Endodermal cell (in vitro differentiated cells): ENCODE measurements at regions not wholly inside any gene's neighbourhood (a gene's known extent, or its start where the extent isn't known, plus 50 kb on each side); places are given as distances from the start of the nearest gene placed in this dataset.

Source experiments
- DNase-seq: peaks from one replicate; pipeline ENCODE4 v3.0.0-alpha.2; 2017
- H3K27ac ChIP-seq: 2 replicates; pipeline ENCODE4 v1.5.1; 2013; ENCODE audit warnings: mild to moderate bottlenecking, low read depth, low read length, moderate library complexity
- H3K27me3 ChIP-seq: 2 replicates; pipeline ENCODE4 v1.6.1; 2013; ENCODE audit warnings: mild to moderate bottlenecking, low read length, moderate library complexity; ENCODE audit not compliant: insufficient read depth, control insufficient read depth, poor library complexity, severe bottlenecking
- H3K36me3 ChIP-seq: 2 replicates; pipeline ENCODE4 v1.7.0; 2013; ENCODE audit warnings: mild to moderate bottlenecking, low read length, moderate library complexity; ENCODE audit not compliant: control insufficient read depth, insufficient read depth
- H3K4me1 ChIP-seq: one replicate; pipeline ENCODE4 v1.7.0; 2013; ENCODE audit warnings: low read length; ENCODE audit not compliant: control insufficient read depth, insufficient read depth
- H3K4me3 ChIP-seq: 2 replicates; pipeline ENCODE4 v1.5.1; 2013; ENCODE audit warnings: mild to moderate bottlenecking, low read length, moderate library complexity
- H3K9ac ChIP-seq: 2 replicates; pipeline ENCODE4 v1.6.1; 2013; ENCODE audit warnings: mild to moderate bottlenecking, low read length, moderate library complexity; ENCODE audit not compliant: poor library complexity, severe bottlenecking; ENCODE audit errors: extremely low read depth
- H3K9me3 ChIP-seq: 2 replicates; pipeline ENCODE4 v1.6.1; 2013; ENCODE audit warnings: mild to moderate bottlenecking, low read length, moderate library complexity; ENCODE audit not compliant: control insufficient read depth
- H3K27ac Mint-ChIP-seq: 2 replicates; pipeline ENCODE4 v1.8.0; 2020; ENCODE audit warnings: mixed read lengths
- H3K27me3 Mint-ChIP-seq: 2 replicates; pipeline ENCODE4 v1.8.0; 2021; ENCODE audit warnings: mild to moderate bottlenecking, mixed read lengths; ENCODE audit not compliant: insufficient read depth
- H3K36me3 Mint-ChIP-seq: 2 replicates; pipeline ENCODE4 v1.8.0; 2020; ENCODE audit warnings: low read depth, mixed read lengths
- H3K4me1 Mint-ChIP-seq: 2 replicates; pipeline ENCODE4 v1.8.0; 2020; ENCODE audit warnings: mixed read lengths
- H3K4me3 Mint-ChIP-seq: 2 replicates; pipeline ENCODE4 v1.8.0; 2020; ENCODE audit warnings: mild to moderate bottlenecking, moderate library complexity, mixed read lengths
- H3K9me3 Mint-ChIP-seq: 2 replicates; pipeline ENCODE4 v1.8.0; 2020; ENCODE audit warnings: mild to moderate bottlenecking, mixed read lengths
- WGBS, 2 experiments: methylation state at CpG; one replicate each; pipeline versions ENCODE4 v1.1.5 to v1.1.7; 2013; ENCODE audit warnings: missing lambda C conversion rate in 2 of 2, mixed read lengths in 1 of 2; ENCODE audit not compliant: insufficient coverage in 1 of 2, insufficient read length in 1 of 2; 5-methylcytosine and 5-hydroxymethylcytosine counted together
- TF ChIP-seq, protein P1 (sequence below): fragments of 200-600 bp; sonication (generic); conservative IDR thresholded peaks from 2 replicates; pipeline ENCODE4 v1.5.0; 2021; ENCODE audit warnings: antibody characterized with exemption, mild to moderate bottlenecking

DNA sequence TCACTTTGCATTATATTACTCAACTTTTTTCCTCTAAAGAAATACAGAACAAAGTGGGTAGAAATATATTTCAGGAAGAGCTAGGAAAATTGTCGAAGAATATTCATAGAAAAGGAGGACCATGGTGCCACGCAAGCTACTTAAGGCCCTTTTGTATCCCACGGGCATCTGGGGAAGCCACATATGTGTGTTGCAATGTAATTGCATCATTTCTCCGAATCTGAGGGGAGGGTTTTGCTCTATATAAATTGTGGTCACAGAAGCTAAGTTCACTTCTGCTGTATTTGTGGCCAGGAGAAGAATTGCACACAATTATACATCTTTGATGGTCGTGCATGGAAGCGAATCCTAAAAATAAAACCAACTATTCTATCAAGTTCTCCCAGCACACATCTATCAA is 360.3 kb downstream of the IRS1 start:
- Histone ChIP-seq H3K27ac (no peak overlapping the region), H3K9me3 (no peaks in the 10 kb centered on the region), H3K4me3 (no peak overlapping the region), H3K4me1 (no peaks in the 10 kb centered on the region), H3K27me3 (no peaks in the 10 kb centered on the region), H3K36me3 (no peaks in the 10 kb centered on the region), H3K9ac (no peak overlapping the region)
- no peaks in the 10 kb centered on the region for H3K27me3 Mint-ChIP-seq
- no peak overlapping the region for H3K27ac Mint-ChIP-seq
- H3K9me3 Mint-ChIP-seq, result no peaks in the 10 kb centered on the region
- WGBS, 2 experiments, result 89 to 97% methylated on average over 3 to 6 of the region's 6 CpGs
- no peaks in the 10 kb centered on the region for H3K36me3 Mint-ChIP-seq
- H3K4me3 Mint-ChIP-seq, result no peak overlapping the region
- no peak for DNase-seq
- H3K4me1 Mint-ChIP-seq, result peaks cover 9% of the 10 kb centered on the region
- TF ChIP-seq, protein P1, sequence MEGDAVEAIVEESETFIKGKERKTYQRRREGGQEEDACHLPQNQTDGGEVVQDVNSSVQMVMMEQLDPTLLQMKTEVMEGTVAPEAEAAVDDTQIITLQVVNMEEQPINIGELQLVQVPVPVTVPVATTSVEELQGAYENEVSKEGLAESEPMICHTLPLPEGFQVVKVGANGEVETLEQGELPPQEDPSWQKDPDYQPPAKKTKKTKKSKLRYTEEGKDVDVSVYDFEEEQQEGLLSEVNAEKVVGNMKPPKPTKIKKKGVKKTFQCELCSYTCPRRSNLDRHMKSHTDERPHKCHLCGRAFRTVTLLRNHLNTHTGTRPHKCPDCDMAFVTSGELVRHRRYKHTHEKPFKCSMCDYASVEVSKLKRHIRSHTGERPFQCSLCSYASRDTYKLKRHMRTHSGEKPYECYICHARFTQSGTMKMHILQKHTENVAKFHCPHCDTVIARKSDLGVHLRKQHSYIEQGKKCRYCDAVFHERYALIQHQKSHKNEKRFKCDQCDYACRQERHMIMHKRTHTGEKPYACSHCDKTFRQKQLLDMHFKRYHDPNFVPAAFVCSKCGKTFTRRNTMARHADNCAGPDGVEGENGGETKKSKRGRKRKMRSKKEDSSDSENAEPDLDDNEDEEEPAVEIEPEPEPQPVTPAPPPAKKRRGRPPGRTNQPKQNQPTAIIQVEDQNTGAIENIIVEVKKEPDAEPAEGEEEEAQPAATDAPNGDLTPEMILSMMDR, result no peak

DNA sequence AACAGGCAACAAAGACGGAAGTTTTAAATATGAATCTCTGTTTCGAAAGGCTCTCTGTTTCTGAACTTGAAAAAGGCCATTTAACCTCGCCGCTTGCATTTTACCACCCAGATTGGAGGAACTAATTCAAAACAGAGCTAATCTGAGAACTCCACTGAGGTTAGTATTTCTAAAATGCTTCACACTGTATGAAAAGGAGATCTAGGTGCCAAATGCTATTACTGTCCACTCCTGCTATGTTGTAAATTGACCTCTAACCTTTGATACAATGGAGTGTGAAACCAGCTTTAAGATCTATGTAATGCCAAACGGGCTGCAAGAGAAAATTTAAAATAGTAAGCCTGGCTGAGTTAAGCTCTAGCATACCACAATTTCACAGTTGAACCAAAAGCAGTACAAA is 364.5 kb downstream of the IRS1 start:
- H3K4me1 Mint-ChIP-seq, result peaks cover 9% of the 10 kb centered on the region

DNA sequence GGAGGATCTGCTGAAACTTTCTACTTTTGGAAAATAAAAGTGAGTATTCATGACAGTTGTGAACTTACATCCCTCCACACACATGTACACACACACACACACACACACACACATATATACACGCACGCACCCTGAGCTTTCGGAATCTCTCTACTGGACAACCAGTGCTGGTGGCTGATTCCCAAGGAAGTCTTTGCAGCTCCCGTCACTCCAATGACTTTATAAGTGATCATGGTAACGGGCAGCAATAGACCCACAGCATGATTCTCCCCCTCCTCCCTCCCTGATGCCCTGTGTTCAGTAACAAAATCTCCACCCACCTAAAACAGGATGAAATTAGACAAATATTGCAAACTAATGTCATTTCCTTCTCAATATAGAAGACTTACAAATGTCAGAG is 364.9 kb downstream of the IRS1 start:
- Histone ChIP-seq H3K27ac (no peak overlapping the region), H3K4me3 (no peak overlapping the region), H3K9me3 (no peaks in the 10 kb centered on the region), H3K27me3 (no peaks in the 10 kb centered on the region), H3K4me1 (no peaks in the 10 kb centered on the region), H3K9ac (no peak overlapping the region), H3K36me3 (no peaks in the 10 kb centered on the region)
- no peak for DNase-seq
- Mint-ChIP-seq H3K27me3 (no peaks in the 10 kb centered on the region), H3K9me3 (no peaks in the 10 kb centered on the region), H3K4me3 (no peak overlapping the region), H3K4me1 (peaks cover 9% of the 10 kb centered on the region), H3K27ac (no peak overlapping the region), H3K36me3 (no peaks in the 10 kb centered on the region)
- TF ChIP-seq, protein P1, result no peak
- WGBS, 2 experiments, result 67 to 73% methylated on average over 3 to 5 of the region's 5 CpGs

More for the DNA sequence above, 364.5 kb downstream of the IRS1 start:
- Mint-ChIP-seq H3K4me3 (no peak overlapping the region), H3K27me3 (no peaks in the 10 kb centered on the region), H3K36me3 (no peaks in the 10 kb centered on the region), H3K9me3 (no peaks in the 10 kb centered on the region), H3K27ac (no peak overlapping the region)
- Histone ChIP-seq H3K27ac (no peak overlapping the region), H3K4me1 (no peaks in the 10 kb centered on the region), H3K27me3 (no peaks in the 10 kb centered on the region), H3K36me3 (no peaks in the 10 kb centered on the region), H3K9me3 (no peaks in the 10 kb centered on the region), H3K4me3 (no peak overlapping the region), H3K9ac (no peak overlapping the region)
- TF ChIP-seq, protein P1, result no peak
- no peak for DNase-seq
- WGBS, 2 experiments, result 80 to 83% methylated on average over 5 of the region's 5 CpGs
